Endothelial cell (in vitro differentiated cells): ENCODE measurements at regions not wholly inside any gene's neighbourhood (a gene's known extent, or its start where the extent isn't known, plus 50 kb on each side); places are given as distances from the start of the nearest gene placed in this dataset.

Experiments
- DNase-seq: peaks from one replicate; pipeline ENCODE4 v3.0.0; 2021; ENCODE audit warnings: low spot score
- H3K27ac Mint-ChIP-seq: one replicate; pipeline ENCODE4 v1.8.0; 2021; ENCODE audit warnings: mixed read lengths, inconsistent platforms; ENCODE audit not compliant: unreplicated experiment
- H3K27me3 Mint-ChIP-seq: one replicate; pipeline ENCODE4 v1.8.0; 2021; ENCODE audit warnings: mild to moderate bottlenecking, moderate library complexity, mixed read lengths, inconsistent platforms; ENCODE audit not compliant: unreplicated experiment
- H3K36me3 Mint-ChIP-seq: one replicate; pipeline ENCODE4 v1.8.0; 2021; ENCODE audit warnings: mild to moderate bottlenecking, low read depth, mixed read lengths, inconsistent platforms; ENCODE audit not compliant: unreplicated experiment
- H3K4me1 Mint-ChIP-seq: one replicate; pipeline ENCODE4 v1.8.0; 2021; ENCODE audit warnings: mild to moderate bottlenecking, mixed read lengths, inconsistent platforms; ENCODE audit not compliant: unreplicated experiment
- H3K4me3 Mint-ChIP-seq: one replicate; pipeline ENCODE4 v1.8.0; 2021; ENCODE audit warnings: mild to moderate bottlenecking, mixed read lengths, inconsistent platforms; ENCODE audit not compliant: unreplicated experiment
- H3K9me3 Mint-ChIP-seq: one replicate; pipeline ENCODE4 v1.8.0; 2021; ENCODE audit warnings: mixed read lengths, inconsistent platforms; ENCODE audit not compliant: unreplicated experiment
- CTCF ChIP-seq: fragments of 200-600 bp; sonication (generic); IDR thresholded peaks from one replicate; pipeline ENCODE4 v1.5.0; 2021; ENCODE audit warnings: antibody characterized with exemption; ENCODE audit not compliant: unreplicated experiment

GRCh38 chr9:80066931-80067330 lies 495.2 kb downstream of the TLE4 start:
- Mint-ChIP-seq H3K4me3 (no peak overlapping the region), H3K36me3 (no peaks in the 10 kb centered on the region), H3K4me1 (no peaks in the 10 kb centered on the region), H3K9me3 (no peaks in the 10 kb centered on the region), H3K27me3 (no peaks in the 10 kb centered on the region), H3K27ac (no peak overlapping the region)
- no peak for DNase-seq
- TF ChIP-seq CTCF, result no peak

- Mint-ChIP-seq H3K9me3 (no peaks in the 10 kb centered on the region), H3K4me1 (no peaks in the 10 kb centered on the region), H3K4me3 (no peak overlapping the region), H3K27me3 (no peaks in the 10 kb centered on the region), H3K27ac (no peak overlapping the region), H3K36me3 (no peaks in the 10 kb centered on the region)
- TF ChIP-seq CTCF, result no peak
- no peak for DNase-seq
These were observed 490.8 kb downstream of the TLE4 start for GRCh38 chr9:80062567-80062966.

GRCh38 chr9:80061940-80062339 lies 490.2 kb downstream of the TLE4 start:
- no peak overlapping the region for H3K27ac Mint-ChIP-seq

GRCh38 chr9:80061096-80061495 lies 489.3 kb downstream of the TLE4 start:
- no peak for TF ChIP-seq CTCF
- Mint-ChIP-seq H3K9me3 (no peaks in the 10 kb centered on the region), H3K4me1 (no peaks in the 10 kb centered on the region), H3K27me3 (no peaks in the 10 kb centered on the region), H3K27ac (no peak overlapping the region), H3K4me3 (no peak overlapping the region), H3K36me3 (no peaks in the 10 kb centered on the region)
- DNase-seq, result no peak

More at GRCh38 chr9:80061940-80062339, 490.2 kb downstream of the TLE4 start:
- TF ChIP-seq CTCF, result no peak
- Mint-ChIP-seq H3K4me3 (no peak overlapping the region), H3K9me3 (no peaks in the 10 kb centered on the region), H3K4me1 (no peaks in the 10 kb centered on the region), H3K36me3 (no peaks in the 10 kb centered on the region), H3K27me3 (no peaks in the 10 kb centered on the region)
- DNase-seq, result no peak

GRCh38 chr9:80059979-80060378 lies 488.2 kb downstream of the TLE4 start:
- no peak for TF ChIP-seq CTCF
- Mint-ChIP-seq H3K9me3 (no peaks in the 10 kb centered on the region), H3K4me1 (no peaks in the 10 kb centered on the region), H3K4me3 (no peak overlapping the region), H3K27ac (no peak overlapping the region), H3K27me3 (no peaks in the 10 kb centered on the region), H3K36me3 (no peaks in the 10 kb centered on the region)
- DNase-seq, result no peak
